Activated CD8-positive, alpha-beta T cell treated with anti-CD3 and anti-CD28 coated beads for 36 hours (primary cell): ENCODE measurements at regions not wholly inside any gene's neighbourhood (a gene's known extent, or its start where the extent isn't known, plus 50 kb on each side); places are given as distances from the start of the nearest gene placed in this dataset.

Experiments
- ATAC-seq: fragments of 200-7000 bp; cut with Tn5 transposase; one replicate; pipeline ENCODE4 v1.10.0; 2021; ENCODE audit warnings: mild to moderate bottlenecking, moderate library complexity
- CTCF ChIA-PET: fragments of 350-600 bp; sonication (Branson Sonifier 250); formaldehyde crosslinking; loops from one replicate; lab custom pipeline; 2021; ENCODE audit warnings: antibody characterized with exemption; lab: Charles Lee
- POLR2A ChIA-PET: fragments of 350-600 bp; sonication (Branson Sonifier 250); formaldehyde crosslinking; loops from one replicate; lab custom pipeline; 2021; ENCODE audit warnings: antibody characterized with exemption; lab: Charles Lee
- DNase-seq: peaks from one replicate; pipeline ENCODE4 v3.0.0-alpha.2; 2020
- H3K27ac Mint-ChIP-seq: one replicate; pipeline ENCODE4 v1.8.0; 2021; ENCODE audit warnings: mild to moderate bottlenecking, mixed read lengths
- H3K27me3 Mint-ChIP-seq: one replicate; pipeline ENCODE4 v1.8.0; 2021; ENCODE audit warnings: mixed read lengths
- H3K36me3 Mint-ChIP-seq: one replicate; pipeline ENCODE4 v1.8.0; 2021; ENCODE audit warnings: low read depth, mixed read lengths
- H3K4me1 Mint-ChIP-seq: one replicate; pipeline ENCODE4 v1.8.0; 2021; ENCODE audit warnings: low read depth, mixed read lengths
- H3K4me3 Mint-ChIP-seq: one replicate; pipeline ENCODE4 v1.8.0; 2021; ENCODE audit warnings: mild to moderate bottlenecking, moderate library complexity, mixed read lengths
- H3K9me3 Mint-ChIP-seq: one replicate; pipeline ENCODE4 v1.8.0; 2021; ENCODE audit warnings: mixed read lengths
- CTCF ChIP-seq: fragments of 200-600 bp; IDR thresholded peaks from one replicate; pipeline ENCODE4 v1.8.0; 2022; ENCODE audit warnings: antibody characterized with exemption, mild to moderate bottlenecking
- intact Hi-C: fragments of 100-400 bp; cut with micrococcal nuclease; formaldehyde crosslinking; loops from one replicate; pipeline ENCODE4 v1.10.0; 2022

GRCh38 chr5:175141421-175141820 lies 302.6 kb downstream of the DRD1 start:
- Mint-ChIP-seq H3K36me3 (peaks cover 3% of the 10 kb centered on the region), H3K27me3 (peaks cover 2% of the 10 kb centered on the region), H3K27ac (no peak overlapping the region), H3K4me1 (no peaks in the 10 kb centered on the region), H3K4me3 (no peak overlapping the region), H3K9me3 (peaks cover 15% of the 10 kb centered on the region)
- DNase-seq (no peak), ATAC-seq (no peak)
- TF ChIP-seq CTCF: no peak
- intact Hi-C loops: no loop called here
- ChIA-PET CTCF (no interaction called here), POLR2A (no interaction called here)

GRCh38 chr5:175133185-175133584 lies 310.8 kb downstream of the DRD1 start:
- Mint-ChIP-seq H3K9me3 (peaks cover 4% of the 10 kb centered on the region), H3K27ac (no peak overlapping the region), H3K4me3 (no peak overlapping the region), H3K27me3 (peaks cover 2% of the 10 kb centered on the region), H3K36me3 (no peaks in the 10 kb centered on the region), H3K4me1 (no peaks in the 10 kb centered on the region)
- ChIA-PET CTCF (no interaction called here), POLR2A (no interaction called here)
- no peak for ATAC-seq
- TF ChIP-seq CTCF: no peak
- intact Hi-C loops: no loop called here
- DNase-seq: no peak

- ChIA-PET POLR2A (interaction anchor here (0.6 kb wide), 1 partner anchor 45 kb away, joined by 3 read pairs; no protein-coding TSS in a partner anchor), CTCF (no interaction called here)
- intact Hi-C loops: no loop called here
- DNase-seq: no peak
- Mint-ChIP-seq H3K27ac (no peak overlapping the region), H3K4me1 (no peaks in the 10 kb centered on the region), H3K9me3 (peaks cover 4% of the 10 kb centered on the region), H3K4me3 (no peak overlapping the region), H3K27me3 (peaks cover under 1% of the 10 kb centered on the region), H3K36me3 (no peaks in the 10 kb centered on the region)
- ATAC-seq: no peak
- TF ChIP-seq CTCF: no peak
Measured at GRCh38 chr5:175131432-175131831, 312.6 kb downstream of the DRD1 start.

GRCh38 chr5:175129619-175130018 lies 314.4 kb downstream of the DRD1 start:
- POLR2A ChIA-PET: no interaction called here
- CTCF ChIA-PET: no interaction called here
- H3K36me3 Mint-ChIP-seq: no peaks in the 10 kb centered on the region
- no peaks in the 10 kb centered on the region for H3K9me3 Mint-ChIP-seq
- H3K4me1 Mint-ChIP-seq: no peaks in the 10 kb centered on the region
- no peak for DNase-seq
- H3K27ac Mint-ChIP-seq: no peak overlapping the region
- no peaks in the 10 kb centered on the region for H3K27me3 Mint-ChIP-seq
- TF ChIP-seq CTCF: no peak
- no peak overlapping the region for H3K4me3 Mint-ChIP-seq
- intact Hi-C loops: no loop called here
- no peak for ATAC-seq

GRCh38 chr5:175129121-175129520 lies 314.9 kb downstream of the DRD1 start:
- Mint-ChIP-seq H3K4me3 (no peak overlapping the region), H3K36me3 (no peaks in the 10 kb centered on the region), H3K27ac (no peak overlapping the region), H3K27me3 (no peaks in the 10 kb centered on the region), H3K4me1 (no peaks in the 10 kb centered on the region), H3K9me3 (no peaks in the 10 kb centered on the region)
- ChIA-PET POLR2A (no interaction called here), CTCF (no interaction called here)
- DNase-seq: no peak
- intact Hi-C loops: no loop called here
- ATAC-seq: no peak
- TF ChIP-seq CTCF: no peak
